ENCODE measurements at regions not wholly inside any gene's neighbourhood (a gene's known extent, or its start where the extent isn't known, plus 50 kb on each side); places are given as distances from the start of the nearest gene placed in this dataset.

- TF ChIP-seq GABPA (IDR thresholded peaks at IDR 0.05; ENCODE audit: low read depth) = no peak
- TF ChIP-seq CTCF (IDR thresholded peaks at IDR 0.05) = no peak
Observed at GRCh38 chr6:112477125-112477524, 130.0 kb downstream of the RFPL4B start.

Data from SK-N-SH (cell line).